ENCODE measurements at regions not wholly inside any gene's neighbourhood (a gene's known extent, or its start where the extent isn't known, plus 50 kb on each side); places are given as distances from the start of the nearest gene placed in this dataset.

GRCh38 chr7:81367326-81367931 lies 402.4 kb downstream of the HGF start:
- no peak overlapping the region for H3K4me3 ChIP-seq
- TF ChIP-seq POLR2A (IDR thresholded peaks at IDR 0.05): no peak
- no peak for TF ChIP-seq CTCF (IDR thresholded peaks at IDR 0.05)
- H3K27me3 ChIP-seq: no peaks in the 10 kb centered on the region
- H3K4me1 ChIP-seq: no peaks in the 10 kb centered on the region
- H3K9me3 ChIP-seq: no peaks in the 10 kb centered on the region
- no peaks in the 10 kb centered on the region for H3K36me3 ChIP-seq
- DNase-seq: no peak
- H3K27ac ChIP-seq: no peak overlapping the region

GRCh38 chr7:81366546-81366945 lies 403.3 kb downstream of the HGF start:
- H3K27me3 ChIP-seq: no peaks in the 10 kb centered on the region
- H3K36me3 ChIP-seq: no peaks in the 10 kb centered on the region
- no peak overlapping the region for H3K4me3 ChIP-seq
- H3K9me3 ChIP-seq: no peaks in the 10 kb centered on the region
- H3K4me1 ChIP-seq: no peaks in the 10 kb centered on the region
- no peak for DNase-seq
- TF ChIP-seq POLR2A (IDR thresholded peaks at IDR 0.05) (no peak), CTCF (IDR thresholded peaks at IDR 0.05) (no peak)
- H3K27ac ChIP-seq: no peak overlapping the region

- no peak for DNase-seq
- Histone ChIP-seq H3K9me3 (no peaks in the 10 kb centered on the region), H3K36me3 (no peaks in the 10 kb centered on the region), H3K27ac (no peak overlapping the region), H3K27me3 (no peaks in the 10 kb centered on the region), H3K4me3 (no peak overlapping the region), H3K4me1 (no peaks in the 10 kb centered on the region)
- TF ChIP-seq POLR2A (IDR thresholded peaks at IDR 0.05): no peak
- no peak for TF ChIP-seq CTCF (IDR thresholded peaks at IDR 0.05)
Observed at GRCh38 chr7:81361769-81362312, 408.0 kb downstream of the HGF start.

GRCh38 chr7:81355911-81356310 lies 413.9 kb downstream of the HGF start:
- no peaks in the 10 kb centered on the region for H3K36me3 ChIP-seq
- no peaks in the 10 kb centered on the region for H3K9me3 ChIP-seq
- H3K27me3 ChIP-seq: no peaks in the 10 kb centered on the region
- H3K4me3 ChIP-seq: no peak overlapping the region
- no peak for DNase-seq
- H3K27ac ChIP-seq: no peak overlapping the region
- no peak for TF ChIP-seq CTCF (IDR thresholded peaks at IDR 0.05)
- no peak for TF ChIP-seq POLR2A (IDR thresholded peaks at IDR 0.05)
- no peaks in the 10 kb centered on the region for H3K4me1 ChIP-seq

- TF ChIP-seq POLR2A (IDR thresholded peaks at IDR 0.05) (no peak), CTCF (IDR thresholded peaks at IDR 0.05) (no peak)
- Histone ChIP-seq H3K27me3 (no peaks in the 10 kb centered on the region), H3K27ac (no peak overlapping the region), H3K36me3 (no peaks in the 10 kb centered on the region), H3K4me3 (no peak overlapping the region), H3K4me1 (no peaks in the 10 kb centered on the region), H3K9me3 (no peaks in the 10 kb centered on the region)
- no peak for DNase-seq
Observed at GRCh38 chr7:81349044-81349443, 420.8 kb downstream of the HGF start.

GRCh38 chr7:81339946-81340345 lies 421.1 kb upstream of the SEMA3C start:
- no peak overlapping the region for H3K27ac ChIP-seq
- TF ChIP-seq CTCF (IDR thresholded peaks at IDR 0.05): no peak
- no peak for TF ChIP-seq POLR2A (IDR thresholded peaks at IDR 0.05)
- no peak overlapping the region for H3K4me3 ChIP-seq
- H3K9me3 ChIP-seq: no peaks in the 10 kb centered on the region
- no peaks in the 10 kb centered on the region for H3K36me3 ChIP-seq
- no peaks in the 10 kb centered on the region for H3K27me3 ChIP-seq
- DNase-seq: no peak
- no peaks in the 10 kb centered on the region for H3K4me1 ChIP-seq
